ENCODE measurements at regions not wholly inside any gene's neighbourhood (a gene's known extent, or its start where the extent isn't known, plus 50 kb on each side); places are given as distances from the start of the nearest gene placed in this dataset.

DNA sequence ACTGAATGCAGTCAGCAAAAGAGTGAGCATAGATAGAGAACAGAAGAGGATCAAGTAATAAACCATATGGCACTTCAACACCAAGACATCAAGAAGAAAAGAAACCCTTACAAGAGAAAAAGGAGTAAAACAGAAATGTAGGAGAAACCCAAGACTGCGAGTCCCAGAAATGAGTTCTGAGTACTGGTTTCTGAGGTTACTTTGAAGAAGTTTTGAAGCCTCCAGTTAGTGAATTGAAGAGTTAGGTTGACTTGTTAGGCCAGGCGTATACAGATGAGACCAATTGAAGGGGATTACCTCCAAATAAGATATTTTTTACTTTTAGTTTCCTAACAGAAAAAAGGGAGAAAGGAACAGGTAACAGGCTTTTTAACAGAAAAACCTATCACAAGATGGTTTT, 162.2 kb upstream of the SSTR1 start:
- Mint-ChIP-seq H3K27ac (no peak overlapping the region), H3K27me3 (ENCODE audit: insufficient read depth, low read depth) (no peaks in the 10 kb centered on the region), H3K36me3 (no peaks in the 10 kb centered on the region), H3K4me1 (no peaks in the 10 kb centered on the region), H3K9me3 (peaks cover 2% of the 10 kb centered on the region), H3K4me3 (no peak overlapping the region)
- TF ChIP-seq, protein P1, sequence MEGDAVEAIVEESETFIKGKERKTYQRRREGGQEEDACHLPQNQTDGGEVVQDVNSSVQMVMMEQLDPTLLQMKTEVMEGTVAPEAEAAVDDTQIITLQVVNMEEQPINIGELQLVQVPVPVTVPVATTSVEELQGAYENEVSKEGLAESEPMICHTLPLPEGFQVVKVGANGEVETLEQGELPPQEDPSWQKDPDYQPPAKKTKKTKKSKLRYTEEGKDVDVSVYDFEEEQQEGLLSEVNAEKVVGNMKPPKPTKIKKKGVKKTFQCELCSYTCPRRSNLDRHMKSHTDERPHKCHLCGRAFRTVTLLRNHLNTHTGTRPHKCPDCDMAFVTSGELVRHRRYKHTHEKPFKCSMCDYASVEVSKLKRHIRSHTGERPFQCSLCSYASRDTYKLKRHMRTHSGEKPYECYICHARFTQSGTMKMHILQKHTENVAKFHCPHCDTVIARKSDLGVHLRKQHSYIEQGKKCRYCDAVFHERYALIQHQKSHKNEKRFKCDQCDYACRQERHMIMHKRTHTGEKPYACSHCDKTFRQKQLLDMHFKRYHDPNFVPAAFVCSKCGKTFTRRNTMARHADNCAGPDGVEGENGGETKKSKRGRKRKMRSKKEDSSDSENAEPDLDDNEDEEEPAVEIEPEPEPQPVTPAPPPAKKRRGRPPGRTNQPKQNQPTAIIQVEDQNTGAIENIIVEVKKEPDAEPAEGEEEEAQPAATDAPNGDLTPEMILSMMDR (IDR thresholded peaks at IDR 0.05): no peak
- TF ChIP-seq EZH2phosphoT487 (IDR thresholded peaks at IDR 0.05) (no peak), EZH2 (IDR thresholded peaks at IDR 0.05) (no peak)
- H3K27ac ChIP-seq: no peak overlapping the region
- no peak overlapping the region for H3K9ac ChIP-seq
- H4K20me1 ChIP-seq (ENCODE audit: low read depth): no peaks in the 10 kb centered on the region
- no peaks in the 10 kb centered on the region for H3K9me3 ChIP-seq (ENCODE audit: low read depth)
- no peaks in the 10 kb centered on the region for H3K36me3 ChIP-seq
- no peak for DNase-seq (ENCODE audit: low spot score)
- H3F3A ChIP-seq (ENCODE audit: low read depth): no peaks in the 10 kb centered on the region
- no peaks in the 10 kb centered on the region for H3K79me2 ChIP-seq (ENCODE audit: low read depth)
- no peak overlapping the region for H3K4me3 ChIP-seq
- no peaks in the 10 kb centered on the region for H3K4me1 ChIP-seq
- H3K27me3 ChIP-seq: no peaks in the 10 kb centered on the region
- H3K4me2 ChIP-seq: no peak overlapping the region
- no peak overlapping the region for H2AFZ ChIP-seq (replicated peaks)

DNA sequence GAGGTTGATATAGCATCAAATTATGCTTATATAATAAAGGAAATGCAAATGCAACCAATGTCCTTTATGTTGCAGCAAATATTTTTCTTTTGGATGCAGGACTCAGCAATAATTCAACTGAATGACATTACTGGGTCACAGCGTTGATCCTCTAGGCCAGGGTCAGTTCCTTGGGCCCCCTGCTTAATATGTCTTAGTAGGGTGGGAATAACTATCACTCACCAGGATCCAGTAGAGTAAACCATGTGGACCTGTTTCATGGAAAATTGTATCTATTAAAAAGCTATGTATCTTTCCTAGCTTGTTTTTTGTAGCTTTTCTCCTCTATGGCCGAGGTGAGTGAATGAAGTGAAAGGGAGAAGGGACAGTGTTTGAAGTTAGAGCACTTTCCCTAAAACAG, 161.5 kb upstream of the SSTR1 start:
- no peaks in the 10 kb centered on the region for H3K27me3 ChIP-seq
- H2AFZ ChIP-seq (replicated peaks): no peak overlapping the region
- H3K9ac ChIP-seq: no peak overlapping the region
- H3K4me1 Mint-ChIP-seq: no peaks in the 10 kb centered on the region
- no peaks in the 10 kb centered on the region for H3K36me3 ChIP-seq
- no peaks in the 10 kb centered on the region for H4K20me1 ChIP-seq (ENCODE audit: low read depth)
- no peaks in the 10 kb centered on the region for H3K27me3 Mint-ChIP-seq (ENCODE audit: insufficient read depth, low read depth)
- H3K4me1 ChIP-seq: no peaks in the 10 kb centered on the region
- no peaks in the 10 kb centered on the region for H3K79me2 ChIP-seq (ENCODE audit: low read depth)
- no peak overlapping the region for H3K27ac ChIP-seq
- no peaks in the 10 kb centered on the region for H3F3A ChIP-seq (ENCODE audit: low read depth)
- peaks cover 2% of the 10 kb centered on the region for H3K9me3 Mint-ChIP-seq
- H3K4me2 ChIP-seq: no peak overlapping the region
- no peaks in the 10 kb centered on the region for H3K36me3 Mint-ChIP-seq
- H3K9me3 ChIP-seq (ENCODE audit: low read depth): no peaks in the 10 kb centered on the region
- H3K4me3 Mint-ChIP-seq: no peak overlapping the region
- H3K4me3 ChIP-seq: no peak overlapping the region
- no peak overlapping the region for H3K27ac Mint-ChIP-seq
- TF ChIP-seq, protein P1 (IDR thresholded peaks at IDR 0.05): no peak
- no peak for TF ChIP-seq EZH2 (IDR thresholded peaks at IDR 0.05)
- DNase-seq (ENCODE audit: low spot score): no peak

DNA sequence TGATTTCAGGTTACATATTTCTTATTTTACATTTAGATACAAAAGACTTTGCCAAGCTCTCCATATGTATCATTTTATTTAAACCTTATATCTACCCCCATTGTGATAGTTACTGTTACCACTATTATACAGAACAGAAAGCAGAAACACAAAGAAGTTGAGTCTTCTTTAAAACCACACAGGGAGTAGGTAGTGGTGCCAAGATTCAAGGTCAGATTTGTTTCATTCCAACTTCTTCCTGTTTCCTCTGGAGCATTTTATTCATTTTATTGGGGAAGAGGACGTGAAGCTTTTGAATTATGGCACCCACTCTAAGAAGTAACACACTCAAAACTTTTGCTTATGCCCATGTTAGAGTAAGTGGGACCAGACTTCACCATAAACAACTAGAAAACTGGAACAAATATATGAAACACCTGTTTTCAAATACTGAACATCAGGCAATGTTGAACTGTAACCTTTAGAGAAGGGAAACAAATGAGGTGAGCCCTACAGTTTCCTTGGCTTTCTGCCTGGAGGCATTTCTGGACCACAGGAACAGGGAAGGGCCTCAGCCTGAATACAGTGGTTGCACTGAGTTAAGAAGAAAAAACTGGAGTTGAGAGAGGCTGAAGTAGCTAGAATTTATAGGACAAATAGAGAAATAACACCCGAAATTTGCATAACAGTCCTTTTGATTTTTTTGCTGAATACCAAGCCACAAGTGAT, 160.4 kb upstream of the SSTR1 start:
- TF ChIP-seq EZH2phosphoT487 (IDR thresholded peaks at IDR 0.05) (no peak), EZH2 (IDR thresholded peaks at IDR 0.05) (no peak)
- TF ChIP-seq, protein P1 (IDR thresholded peaks at IDR 0.05): no peak
- DNase-seq (ENCODE audit: low spot score): no peak
- Mint-ChIP-seq H3K9me3 (peaks cover 2% of the 10 kb centered on the region), H3K27ac (no peak overlapping the region), H3K4me3 (no peak overlapping the region), H3K27me3 (ENCODE audit: insufficient read depth, low read depth) (no peaks in the 10 kb centered on the region), H3K36me3 (no peaks in the 10 kb centered on the region), H3K4me1 (no peaks in the 10 kb centered on the region)
- H3K4me3 ChIP-seq: no peak overlapping the region
- H3K4me2 ChIP-seq: no peak overlapping the region
- H2AFZ ChIP-seq (replicated peaks): no peak overlapping the region
- H3K9ac ChIP-seq: no peak overlapping the region
- H3F3A ChIP-seq (ENCODE audit: low read depth): no peaks in the 10 kb centered on the region
- no peaks in the 10 kb centered on the region for H3K36me3 ChIP-seq
- H4K20me1 ChIP-seq (ENCODE audit: low read depth): no peaks in the 10 kb centered on the region
- no peaks in the 10 kb centered on the region for H3K27me3 ChIP-seq
- H3K9me3 ChIP-seq (ENCODE audit: low read depth): no peaks in the 10 kb centered on the region
- H3K27ac ChIP-seq: no peak overlapping the region
- H3K4me1 ChIP-seq: no peaks in the 10 kb centered on the region
- no peaks in the 10 kb centered on the region for H3K79me2 ChIP-seq (ENCODE audit: low read depth)
